Tibial nerve (tissue), 4 donors: ENCODE measurements at regions not wholly inside any gene's neighbourhood (a gene's known extent, or its start where the extent isn't known, plus 50 kb on each side); places are given as distances from the start of the nearest gene placed in this dataset.

Experiments used
- DNase-seq, 2 donors: peaks; one replicate each; pipeline ENCODE4 v3.0.0-alpha.2; 2019; ENCODE audit warnings: low spot score in 2 of 2
- H3K27ac ChIP-seq, 4 donors: fragments of 200-600 bp; sonication (generic) in 3 of 4; one replicate each; pipeline ENCODE4 v1.5.1; 2017 to 2019; ENCODE audit warnings: mild to moderate bottlenecking in 1 of 4
- H3K27me3 ChIP-seq, 2 donors: fragments of 200-600 bp; sonication (generic) in 1 of 2; one replicate each; pipeline versions ENCODE4 v1.5.1 to v1.6.0; 2017 to 2019
- H3K36me3 ChIP-seq, 3 donors: fragments of 200-600 bp; sonication (generic); one replicate each; pipeline ENCODE4 v1.5.1; 2018 to 2019
- H3K4me1 ChIP-seq, 4 donors: fragments of 200-600 bp; sonication (generic) in 3 of 4; one replicate each; pipeline ENCODE4 v1.5.1; 2017 to 2019
- H3K4me3 ChIP-seq, 4 donors: fragments of 200-600 bp; sonication (generic) in 3 of 4; one replicate each; pipeline ENCODE4 v1.5.1; 2017 to 2019; ENCODE audit warnings: mild to moderate bottlenecking in 1 of 4, moderate library complexity in 1 of 4
- H3K9me3 ChIP-seq, 4 donors: fragments of 200-600 bp; sonication (generic) in 3 of 4; one replicate each; pipeline ENCODE4 v1.5.1; 2017 to 2019
- CTCF ChIP-seq, 5 experiments: fragments of 200-600 bp in 3 of 5; fragments of 450-650 bp in 2 of 5; sonication (generic) in 3 of 5; IDR thresholded peaks; one replicate each; pipeline ENCODE4 v1.5.1; 2016 to 2019; ENCODE audit warnings: antibody characterized with exemption in 5 of 5, mild to moderate bottlenecking in 3 of 5, moderate library complexity in 2 of 5
- EP300 ChIP-seq, 2 donors: sonication (generic); formaldehyde crosslinking; IDR thresholded peaks; one replicate each; pipeline ENCODE4 v1.6.1; 2017; ENCODE audit warnings: antibody characterized with exemption in 2 of 2, mild to moderate bottlenecking in 1 of 2
- POLR2A ChIP-seq, 2 donors: fragments of 450-650 bp; IDR thresholded peaks; one replicate each; pipeline ENCODE4 v1.6.1; 2017; ENCODE audit warnings: antibody characterized with exemption in 2 of 2, mild to moderate bottlenecking in 2 of 2, moderate library complexity in 2 of 2
- WGBS, 2 donors: methylation state at CpG; one replicate each; pipeline ENCODE4 v1.1.5; 2018; 5-methylcytosine and 5-hydroxymethylcytosine counted together

GRCh38 chr21:36539434-36540150 is 59.7 kb upstream of the CLDN14 start:
- H3K4me3 ChIP-seq, result no peak overlapping the region
- peaks cover 0 to 28% of the 10 kb centered on the region in 2 donors for H3K27me3 ChIP-seq
- H3K27ac ChIP-seq, result no peak overlapping the region
- 73 to 77% methylated on average over 6 of the region's 6 CpGs for WGBS, 2 donors
- DNase-seq, result no peak
- H3K4me1 ChIP-seq, result no peaks in the 10 kb centered on the region
- no peaks in the 10 kb centered on the region for H3K9me3 ChIP-seq
- H3K36me3 ChIP-seq, result no peaks in the 10 kb centered on the region
- TF ChIP-seq POLR2A (IDR thresholded peaks at IDR 0.05), result no peak
- no peak for TF ChIP-seq EP300 (IDR thresholded peaks at IDR 0.05)
- no peak for TF ChIP-seq CTCF (IDR thresholded peaks at IDR 0.05)

- TF ChIP-seq POLR2A (IDR thresholded peaks at IDR 0.05), result no peak
- Histone ChIP-seq H3K4me3 (no peak overlapping the region), H3K27ac (no peak overlapping the region), H3K4me1 (no peaks in the 10 kb centered on the region), H3K27me3 (peaks cover 0 to 28% of the 10 kb centered on the region in 2 donors), H3K9me3 (no peaks in the 10 kb centered on the region), H3K36me3 (no peaks in the 10 kb centered on the region)
- no peak for DNase-seq
Measured at GRCh38 chr21:36540700-36541099, 60.8 kb upstream of the CLDN14 start.

GRCh38 chr21:36541721-36542139 is 61.8 kb upstream of the CLDN14 start:
- Histone ChIP-seq H3K27ac (no peak overlapping the region), H3K27me3 (peaks cover 0 to 28% of the 10 kb centered on the region in 2 donors), H3K9me3 (no peaks in the 10 kb centered on the region), H3K4me3 (no peak overlapping the region), H3K4me1 (no peaks in the 10 kb centered on the region), H3K36me3 (no peaks in the 10 kb centered on the region)
- DNase-seq, result no peak
- TF ChIP-seq POLR2A (IDR thresholded peaks at IDR 0.05) (no peak), CTCF (IDR thresholded peaks at IDR 0.05) (no peak), EP300 (IDR thresholded peaks at IDR 0.05) (no peak)
- 87 to 91% methylated on average over 6 of the region's 6 CpGs for WGBS, 2 donors

GRCh38 chr21:36542312-36543101 is 62.6 kb upstream of the CLDN14 start:
- Histone ChIP-seq H3K27me3 (peaks cover 0 to 28% of the 10 kb centered on the region in 2 donors), H3K9me3 (no peaks in the 10 kb centered on the region), H3K36me3 (no peaks in the 10 kb centered on the region), H3K27ac (no peak overlapping the region), H3K4me1 (no peaks in the 10 kb centered on the region), H3K4me3 (no peak overlapping the region)
- WGBS, 2 donors, result 28 to 32% methylated on average over 33 to 34 of the region's 34 CpGs
- no peak for TF ChIP-seq POLR2A (IDR thresholded peaks at IDR 0.05)
- no peak for TF ChIP-seq EP300 (IDR thresholded peaks at IDR 0.05)
- TF ChIP-seq CTCF (IDR thresholded peaks at IDR 0.05), result no peak
- no peak for DNase-seq

- H3K27ac ChIP-seq, result no peak overlapping the region
- peaks cover 0 to 28% of the 10 kb centered on the region in 2 donors for H3K27me3 ChIP-seq
- no peaks in the 10 kb centered on the region for H3K4me1 ChIP-seq
- DNase-seq, result no peak
- no peak overlapping the region for H3K4me3 ChIP-seq
- H3K9me3 ChIP-seq, result no peaks in the 10 kb centered on the region
- TF ChIP-seq POLR2A (IDR thresholded peaks at IDR 0.05), result no peak
- no peak for TF ChIP-seq EP300 (IDR thresholded peaks at IDR 0.05)
- TF ChIP-seq CTCF (IDR thresholded peaks at IDR 0.05), result no peak
- H3K36me3 ChIP-seq, result no peaks in the 10 kb centered on the region
- 70 to 91% methylated on average over 4 of the region's 4 CpGs for WGBS, 2 donors
Measured at GRCh38 chr21:36543924-36544323, 64.0 kb upstream of the CLDN14 start.
